Stimulated activated memory B cell treated with anti-CD40 and anti-IgM and Interleukin-4, amounts not matched to agents 10 μg/mL and 1 μg/mL and 100 μg/mL, for 72 hours (primary cell): ENCODE measurements at regions not wholly inside any gene's neighbourhood (a gene's known extent, or its start where the extent isn't known, plus 50 kb on each side); places are given as distances from the start of the nearest gene placed in this dataset.

Experiments used
- ATAC-seq: fragments of 150-1000 bp; cut with Tn5 transposase; 2 replicates; pipeline ENCODE4 v1.10.0; 2021
- H3K27ac Mint-ChIP-seq: one replicate; pipeline ENCODE4 v1.8.0; 2022; ENCODE audit warnings: mild to moderate bottlenecking, mixed read lengths
- H3K27me3 Mint-ChIP-seq: one replicate; pipeline ENCODE4 v1.8.0; 2022; ENCODE audit warnings: mixed read lengths
- H3K36me3 Mint-ChIP-seq: one replicate; pipeline ENCODE4 v1.8.0; 2022; ENCODE audit warnings: mixed read lengths
- H3K4me1 Mint-ChIP-seq: one replicate; pipeline ENCODE4 v1.8.0; 2022; ENCODE audit warnings: mixed read lengths
- H3K4me3 Mint-ChIP-seq: one replicate; pipeline ENCODE4 v1.8.0; 2022; ENCODE audit warnings: mild to moderate bottlenecking, moderate library complexity, mixed read lengths
- H3K9me3 Mint-ChIP-seq: one replicate; pipeline ENCODE4 v1.8.0; 2022; ENCODE audit warnings: mixed read lengths

- no peak overlapping the region for H3K27ac Mint-ChIP-seq
- no peaks in the 10 kb centered on the region for H3K9me3 Mint-ChIP-seq
- H3K36me3 Mint-ChIP-seq, result no peaks in the 10 kb centered on the region
- no peaks in the 10 kb centered on the region for H3K4me1 Mint-ChIP-seq
- no peaks in the 10 kb centered on the region for H3K27me3 Mint-ChIP-seq
- H3K4me3 Mint-ChIP-seq, result no peak overlapping the region
- no peak for ATAC-seq
These were observed 239.3 kb upstream of the SEMA6A start for GRCh38 chr5:116813906-116814305.

GRCh38 chr5:116813356-116813755 is 238.7 kb upstream of the SEMA6A start:
- H3K4me3 Mint-ChIP-seq, result no peak overlapping the region
- H3K27ac Mint-ChIP-seq, result no peak overlapping the region
- no peaks in the 10 kb centered on the region for H3K9me3 Mint-ChIP-seq
- ATAC-seq, result no peak
- no peaks in the 10 kb centered on the region for H3K36me3 Mint-ChIP-seq
- no peaks in the 10 kb centered on the region for H3K27me3 Mint-ChIP-seq
- H3K4me1 Mint-ChIP-seq, result no peaks in the 10 kb centered on the region

DNA sequence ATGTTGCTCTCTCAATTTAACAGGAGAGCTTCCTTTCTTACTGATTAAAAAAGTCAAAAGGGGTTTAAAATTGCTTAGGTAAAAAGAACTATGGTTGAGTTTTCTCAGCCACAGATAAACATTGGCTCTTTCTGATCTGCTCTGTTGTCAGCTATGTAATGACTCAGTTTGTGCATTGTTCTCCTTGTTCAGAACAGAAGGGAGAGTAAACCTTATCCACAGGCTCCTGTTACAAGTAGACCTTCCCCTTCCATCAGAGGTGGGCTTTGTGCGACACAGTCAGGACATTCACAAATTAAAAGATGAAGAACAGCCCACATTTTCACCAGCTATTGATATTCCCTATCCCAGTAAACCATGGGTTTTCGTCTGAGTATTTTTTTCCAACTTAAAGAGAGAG is 236.3 kb upstream of the SEMA6A start:
- no peaks in the 10 kb centered on the region for H3K9me3 Mint-ChIP-seq

GRCh38 chr5:116806836-116807235 is 232.2 kb upstream of the SEMA6A start:
- Mint-ChIP-seq H3K27me3 (no peaks in the 10 kb centered on the region), H3K27ac (no peak overlapping the region), H3K9me3 (no peaks in the 10 kb centered on the region), H3K4me3 (no peak overlapping the region), H3K36me3 (no peaks in the 10 kb centered on the region), H3K4me1 (no peaks in the 10 kb centered on the region)
- no peak for ATAC-seq

More for the DNA sequence above, 236.3 kb upstream of the SEMA6A start:
- no peaks in the 10 kb centered on the region for H3K36me3 Mint-ChIP-seq
- H3K4me1 Mint-ChIP-seq, result no peaks in the 10 kb centered on the region
- no peaks in the 10 kb centered on the region for H3K27me3 Mint-ChIP-seq
- ATAC-seq, result no peak
- no peak overlapping the region for H3K27ac Mint-ChIP-seq
- no peak overlapping the region for H3K4me3 Mint-ChIP-seq

DNA sequence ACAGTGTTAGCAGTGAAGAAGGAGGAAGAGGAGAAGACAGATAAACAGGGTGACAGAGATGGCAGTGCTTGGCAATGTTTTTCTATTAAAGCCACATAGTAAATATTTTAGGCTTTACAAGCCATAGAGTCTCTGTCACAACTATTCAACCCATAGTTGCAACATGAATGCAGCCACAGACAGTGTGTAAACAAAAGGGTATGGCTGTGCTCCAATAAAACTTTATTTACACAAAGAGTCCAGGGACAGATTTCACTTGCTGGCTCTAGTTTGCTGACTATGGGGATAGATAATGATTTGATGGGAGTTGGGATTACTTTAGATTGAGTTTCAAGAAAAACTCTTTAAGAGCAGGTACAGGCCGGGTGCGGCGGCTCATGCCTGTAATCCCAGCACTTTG is 224.8 kb upstream of the SEMA6A start:
- Mint-ChIP-seq H3K4me1 (no peaks in the 10 kb centered on the region), H3K27me3 (no peaks in the 10 kb centered on the region), H3K9me3 (no peaks in the 10 kb centered on the region), H3K4me3 (no peak overlapping the region), H3K36me3 (no peaks in the 10 kb centered on the region), H3K27ac (no peak overlapping the region)
- no peak for ATAC-seq

DNA sequence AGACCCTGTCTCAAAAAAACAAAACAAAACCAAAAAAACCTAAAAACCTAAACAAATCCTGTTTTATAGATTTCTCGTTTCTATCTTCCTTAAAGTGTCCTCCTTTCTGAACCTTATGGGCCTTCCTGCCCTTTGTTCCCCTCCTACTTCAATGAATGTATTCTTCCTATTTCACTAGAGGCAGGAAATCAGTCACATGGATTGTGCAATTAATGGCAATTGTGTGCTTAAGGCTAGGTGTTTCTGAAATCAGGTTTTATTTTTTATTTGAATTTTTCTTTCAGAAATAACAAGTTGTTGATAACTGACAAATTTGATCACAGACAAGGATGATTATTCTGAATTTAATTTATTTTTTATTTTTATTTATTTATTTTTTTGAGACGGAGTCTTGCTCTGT is 220.6 kb upstream of the SEMA6A start:
- ATAC-seq, result no peak
- Mint-ChIP-seq H3K9me3 (no peaks in the 10 kb centered on the region), H3K36me3 (no peaks in the 10 kb centered on the region), H3K4me1 (no peaks in the 10 kb centered on the region), H3K27me3 (no peaks in the 10 kb centered on the region), H3K4me3 (no peak overlapping the region), H3K27ac (no peak overlapping the region)

- no peaks in the 10 kb centered on the region for H3K4me1 Mint-ChIP-seq
These were observed 214.9 kb upstream of the SEMA6A start for GRCh38 chr5:116789522-116789921.

DNA sequence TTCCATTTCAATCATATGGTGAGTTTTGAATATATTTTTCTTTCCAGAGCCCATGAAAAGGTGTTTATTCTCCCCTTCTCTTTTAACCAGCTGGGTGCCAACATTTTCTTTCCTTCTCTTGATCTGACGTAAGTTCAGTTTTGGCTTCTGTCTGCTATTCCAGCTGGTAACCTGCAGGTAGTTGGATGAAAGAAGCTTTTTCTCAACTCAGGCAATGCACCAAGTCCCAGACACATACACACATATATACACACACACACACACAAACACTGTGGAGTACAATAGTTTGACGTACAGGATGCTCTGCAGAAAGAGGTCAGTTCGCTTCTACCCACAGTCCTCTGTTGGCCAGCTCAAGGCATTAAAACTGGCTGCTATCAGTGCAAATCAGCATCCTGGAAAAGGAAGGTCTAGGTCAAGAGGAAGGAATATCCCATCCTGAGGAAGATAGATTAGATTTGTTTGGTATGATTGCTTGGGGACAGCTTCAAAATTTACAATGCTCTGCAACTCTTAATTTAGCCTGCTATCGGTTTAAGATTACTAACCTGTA is 214.3 kb upstream of the SEMA6A start:
- Mint-ChIP-seq H3K27ac (no peak overlapping the region), H3K27me3 (peaks cover 6% of the 10 kb centered on the region), H3K4me3 (no peak overlapping the region), H3K36me3 (no peaks in the 10 kb centered on the region), H3K4me1 (no peaks in the 10 kb centered on the region), H3K9me3 (peaks cover 7% of the 10 kb centered on the region)
- ATAC-seq, result no peak

More at GRCh38 chr5:116789522-116789921, 214.9 kb upstream of the SEMA6A start:
- peaks cover under 1% of the 10 kb centered on the region for H3K27me3 Mint-ChIP-seq
- ATAC-seq, result no peak
- H3K9me3 Mint-ChIP-seq, result peaks cover 4% of the 10 kb centered on the region
- no peaks in the 10 kb centered on the region for H3K36me3 Mint-ChIP-seq
- no peak overlapping the region for H3K27ac Mint-ChIP-seq
- H3K4me3 Mint-ChIP-seq, result no peak overlapping the region

- Mint-ChIP-seq H3K4me1 (no peaks in the 10 kb centered on the region), H3K36me3 (no peaks in the 10 kb centered on the region), H3K4me3 (no peak overlapping the region), H3K27ac (no peak overlapping the region), H3K27me3 (peaks cover 9% of the 10 kb centered on the region), H3K9me3 (peaks cover 7% of the 10 kb centered on the region)
- ATAC-seq, result no peak
These were observed 212.9 kb upstream of the SEMA6A start for GRCh38 chr5:116787570-116787969.

DNA sequence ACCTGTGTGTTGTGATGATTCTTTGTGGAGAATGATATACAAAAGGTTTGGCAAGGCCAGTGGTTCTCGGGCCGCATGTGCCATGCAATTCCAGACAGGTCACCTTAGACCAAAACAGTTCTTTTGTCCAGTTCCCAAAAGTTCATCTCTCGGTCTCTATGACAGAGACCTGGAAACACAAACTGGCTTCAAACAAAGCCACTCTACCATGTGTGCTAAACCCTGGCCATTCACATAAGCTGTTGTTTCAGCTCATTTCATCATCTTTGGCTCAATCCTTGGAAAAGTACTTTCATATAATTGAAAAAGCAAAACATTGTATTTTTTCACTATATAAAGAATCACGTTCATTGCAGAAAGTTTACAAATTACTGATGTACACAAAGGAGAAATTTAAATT is 210.5 kb upstream of the SEMA6A start:
- Mint-ChIP-seq H3K27ac (no peak overlapping the region), H3K27me3 (peaks cover 20% of the 10 kb centered on the region), H3K36me3 (no peaks in the 10 kb centered on the region), H3K4me3 (no peak overlapping the region), H3K4me1 (no peaks in the 10 kb centered on the region), H3K9me3 (peaks cover 7% of the 10 kb centered on the region)
- ATAC-seq, result no peak

GRCh38 chr5:116779846-116780245 is 205.2 kb upstream of the SEMA6A start:
- no peak for ATAC-seq
- Mint-ChIP-seq H3K27me3 (peaks cover 20% of the 10 kb centered on the region), H3K27ac (no peak overlapping the region), H3K4me1 (no peaks in the 10 kb centered on the region), H3K9me3 (peaks cover 3% of the 10 kb centered on the region), H3K36me3 (no peaks in the 10 kb centered on the region), H3K4me3 (no peak overlapping the region)

- no peaks in the 10 kb centered on the region for H3K9me3 Mint-ChIP-seq
- H3K27ac Mint-ChIP-seq, result no peak overlapping the region
- H3K27me3 Mint-ChIP-seq, result peaks cover 12% of the 10 kb centered on the region
- no peak for ATAC-seq
- H3K36me3 Mint-ChIP-seq, result no peaks in the 10 kb centered on the region
- no peaks in the 10 kb centered on the region for H3K4me1 Mint-ChIP-seq
- H3K4me3 Mint-ChIP-seq, result no peak overlapping the region
These were observed 204.1 kb upstream of the SEMA6A start for GRCh38 chr5:116778651-116779280.

- Mint-ChIP-seq H3K27ac (no peak overlapping the region), H3K27me3 (peaks cover 11% of the 10 kb centered on the region), H3K9me3 (no peaks in the 10 kb centered on the region), H3K4me3 (no peak overlapping the region), H3K36me3 (no peaks in the 10 kb centered on the region), H3K4me1 (no peaks in the 10 kb centered on the region)
- ATAC-seq, result peak; percentile 27
These were observed 203.4 kb upstream of the SEMA6A start for GRCh38 chr5:116778032-116778431.

DNA sequence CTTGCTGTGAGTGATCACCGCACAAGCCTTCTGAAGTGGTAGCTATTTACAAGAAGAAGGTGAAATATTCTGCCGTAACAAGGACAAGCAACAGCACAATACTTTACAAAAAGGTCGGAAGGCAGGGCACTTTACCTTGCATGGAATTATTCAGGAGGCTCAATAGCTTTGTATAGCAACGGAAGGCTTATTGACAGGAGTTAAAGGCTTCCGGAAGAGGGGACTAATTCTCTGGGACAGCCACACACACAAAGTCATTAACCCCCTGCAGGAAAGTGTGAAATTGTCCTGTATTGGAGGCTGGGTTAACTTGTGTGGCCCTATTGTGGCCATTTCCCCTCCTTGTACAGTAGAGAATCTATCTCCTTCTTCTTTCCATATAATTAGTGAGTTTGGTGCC is 199.3 kb upstream of the SEMA6A start:
- Mint-ChIP-seq H3K36me3 (no peaks in the 10 kb centered on the region), H3K9me3 (no peaks in the 10 kb centered on the region), H3K4me3 (no peak overlapping the region), H3K4me1 (no peaks in the 10 kb centered on the region), H3K27ac (no peak overlapping the region), H3K27me3 (no peaks in the 10 kb centered on the region)
- ATAC-seq, result no peak

DNA sequence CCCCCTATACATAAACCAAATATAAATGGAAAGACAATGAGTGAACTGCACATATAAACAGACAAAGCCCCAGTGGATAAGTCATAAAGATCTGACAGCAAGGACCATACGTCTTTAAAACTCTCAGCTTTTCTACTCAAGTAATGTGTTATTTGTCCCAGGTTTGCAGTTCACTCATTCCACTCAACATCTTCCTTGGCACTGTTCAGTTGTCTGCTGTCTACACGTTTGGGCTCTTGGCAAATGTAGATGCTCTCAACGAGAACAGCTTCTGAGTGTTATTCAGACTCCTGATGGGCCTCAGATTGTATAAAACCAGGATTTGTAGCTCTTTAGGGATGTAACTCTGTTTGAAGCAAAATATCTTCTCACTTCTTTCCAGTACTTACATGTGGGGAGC is 198.2 kb upstream of the SEMA6A start:
- no peak for ATAC-seq
- Mint-ChIP-seq H3K4me1 (no peaks in the 10 kb centered on the region), H3K27ac (no peak overlapping the region), H3K36me3 (no peaks in the 10 kb centered on the region), H3K9me3 (no peaks in the 10 kb centered on the region), H3K27me3 (no peaks in the 10 kb centered on the region), H3K4me3 (no peak overlapping the region)

DNA sequence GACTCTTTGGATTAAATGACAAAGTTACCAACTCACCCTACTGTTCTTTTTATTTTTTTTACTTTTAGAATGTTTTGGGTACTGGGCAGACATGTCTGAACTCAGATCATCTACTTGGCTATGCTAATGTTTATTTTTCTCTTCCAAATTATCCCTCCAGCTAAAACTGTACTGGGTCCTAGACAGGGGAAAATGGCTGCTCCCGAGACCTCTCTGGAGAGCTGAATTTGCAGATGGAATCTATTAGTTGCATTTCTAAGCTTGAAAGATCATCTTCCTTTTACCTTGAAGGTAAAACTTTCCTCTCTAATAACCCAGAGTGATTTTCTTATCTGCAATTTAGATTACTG is 197.5 kb upstream of the SEMA6A start:
- Mint-ChIP-seq H3K9me3 (no peaks in the 10 kb centered on the region), H3K4me1 (no peaks in the 10 kb centered on the region), H3K27me3 (no peaks in the 10 kb centered on the region), H3K36me3 (no peaks in the 10 kb centered on the region), H3K27ac (no peak overlapping the region), H3K4me3 (no peak overlapping the region)
- ATAC-seq, result no peak
